B cell (primary cell): ENCODE measurements at regions not wholly inside any gene's neighbourhood (a gene's known extent, or its start where the extent isn't known, plus 50 kb on each side); places are given as distances from the start of the nearest gene placed in this dataset.

Experiments used
- EZH2 ChIP-seq: IDR thresholded peaks from 2 replicates; pipeline ENCODE4 v1.6.1; 2012; ENCODE audit warnings: borderline replicate concordance, low read depth, mild to moderate bottlenecking, moderate library complexity, low read length; ENCODE audit not compliant: insufficient read depth, poor library complexity, severe bottlenecking
- TF ChIP-seq, protein P1 (sequence below): fragments of 200-600 bp; IDR thresholded peaks from one replicate; pipeline ENCODE4 v1.8.0; 2022; ENCODE audit warnings: antibody characterized with exemption, mild to moderate bottlenecking

DNA sequence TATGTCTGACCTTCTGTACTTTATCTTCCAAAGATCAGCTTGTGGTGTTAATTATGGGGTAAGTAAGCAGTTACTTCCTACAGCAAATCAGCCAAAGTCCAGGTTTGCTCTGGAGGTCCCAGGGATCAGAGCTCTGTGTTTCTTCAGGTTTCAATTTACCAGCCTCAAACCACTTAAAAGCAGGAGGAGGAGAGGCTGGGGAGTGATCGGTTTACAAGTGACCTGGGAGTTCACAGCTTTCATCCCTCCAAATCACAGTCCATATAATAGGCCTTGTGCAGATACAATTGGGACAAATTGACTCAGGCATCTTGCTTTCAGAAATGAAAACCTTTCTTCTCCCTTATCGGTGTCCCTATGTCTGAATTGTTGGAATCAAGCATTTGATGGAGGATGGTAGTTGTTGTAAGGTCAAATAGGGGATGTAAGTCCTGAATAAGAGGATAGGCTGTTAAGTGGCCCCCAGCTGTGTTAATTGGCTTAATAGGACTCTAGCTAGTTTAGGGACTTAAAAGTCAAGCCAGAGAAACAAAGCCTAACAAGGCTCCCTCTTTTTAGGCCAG, 188.0 kb upstream of the NT5C1B start:
- TF ChIP-seq, protein P1, sequence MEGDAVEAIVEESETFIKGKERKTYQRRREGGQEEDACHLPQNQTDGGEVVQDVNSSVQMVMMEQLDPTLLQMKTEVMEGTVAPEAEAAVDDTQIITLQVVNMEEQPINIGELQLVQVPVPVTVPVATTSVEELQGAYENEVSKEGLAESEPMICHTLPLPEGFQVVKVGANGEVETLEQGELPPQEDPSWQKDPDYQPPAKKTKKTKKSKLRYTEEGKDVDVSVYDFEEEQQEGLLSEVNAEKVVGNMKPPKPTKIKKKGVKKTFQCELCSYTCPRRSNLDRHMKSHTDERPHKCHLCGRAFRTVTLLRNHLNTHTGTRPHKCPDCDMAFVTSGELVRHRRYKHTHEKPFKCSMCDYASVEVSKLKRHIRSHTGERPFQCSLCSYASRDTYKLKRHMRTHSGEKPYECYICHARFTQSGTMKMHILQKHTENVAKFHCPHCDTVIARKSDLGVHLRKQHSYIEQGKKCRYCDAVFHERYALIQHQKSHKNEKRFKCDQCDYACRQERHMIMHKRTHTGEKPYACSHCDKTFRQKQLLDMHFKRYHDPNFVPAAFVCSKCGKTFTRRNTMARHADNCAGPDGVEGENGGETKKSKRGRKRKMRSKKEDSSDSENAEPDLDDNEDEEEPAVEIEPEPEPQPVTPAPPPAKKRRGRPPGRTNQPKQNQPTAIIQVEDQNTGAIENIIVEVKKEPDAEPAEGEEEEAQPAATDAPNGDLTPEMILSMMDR, result no peak
- TF ChIP-seq EZH2, result no peak
